HG02623 (cell line): ENCODE measurements at regions not wholly inside any gene's neighbourhood (a gene's known extent, or its start where the extent isn't known, plus 50 kb on each side); places are given as distances from the start of the nearest gene placed in this dataset.

Experiments used
- ATAC-seq: cut with Tn5 transposase; IDR thresholded peaks from one replicate; pipeline ENCODE4 v1.9.1; 2021; ENCODE audit warnings: moderate library complexity; ENCODE audit not compliant: unreplicated experiment

GRCh38 chr9:117488659-117489058 is 73.8 kb upstream of the ASTN2 start:
- ATAC-seq, result no peak

GRCh38 chr9:117487555-117488175 is 72.8 kb upstream of the ASTN2 start:
- ATAC-seq, result peak; percentile 98

- ATAC-seq, result no peak
These were observed 71.6 kb upstream of the ASTN2 start for GRCh38 chr9:117486426-117486825.

GRCh38 chr9:117485176-117485575 is 70.3 kb upstream of the ASTN2 start:
- ATAC-seq, result no peak

- no peak for ATAC-seq
These were observed 65.9 kb upstream of the ASTN2 start for GRCh38 chr9:117480729-117481128.

GRCh38 chr9:117480253-117480652 is 65.4 kb upstream of the ASTN2 start:
- no peak for ATAC-seq

GRCh38 chr9:117473293-117473692 is 58.4 kb upstream of the ASTN2 start:
- ATAC-seq, result no peak

- no peak for ATAC-seq
These were observed 56.0 kb upstream of the ASTN2 start for GRCh38 chr9:117470902-117471301.

GRCh38 chr9:117470455-117470854 is 55.6 kb upstream of the ASTN2 start:
- ATAC-seq, result no peak

- no peak for ATAC-seq
These were observed 51.3 kb upstream of the ASTN2 start for GRCh38 chr9:117466111-117466510.

GRCh38 chr9:117465706-117466105 is 50.8 kb upstream of the ASTN2 start:
- no peak for ATAC-seq

- ATAC-seq, result no peak
These were observed 50.2 kb upstream of the ASTN2 start for GRCh38 chr9:117464941-117465616.
